Heart left ventricle (tissue), 16 donors: ENCODE measurements at regions not wholly inside any gene's neighbourhood (a gene's known extent, or its start where the extent isn't known, plus 50 kb on each side); places are given as distances from the start of the nearest gene placed in this dataset.

Experiments used
- ATAC-seq, 4 donors: fragments of 200-7000 bp; cut with Tn5 transposase; one replicate each; pipeline ENCODE4 v1.9.1; 2020 to 2022; ENCODE audit warnings: moderate library complexity in 4 of 4, mild to moderate bottlenecking in 3 of 4, moderate number of reproducible peaks in 1 of 4
- DNase-seq, 5 donors: peaks; one replicate each; pipeline ENCODE4 v3.0.0-alpha.2; 2020
- H3K27ac ChIP-seq, 12 donors: fragments of 200-600 bp; sonication (generic) in 4 of 12; one replicate each; pipeline versions ENCODE4 v1.5.0 to v1.8.0; 2016 to 2022; ENCODE audit warnings: mild to moderate bottlenecking in 2 of 12
- H3K27me3 ChIP-seq, 9 donors: fragments of 200-600 bp; sonication (generic) in 2 of 9; one replicate each; pipeline versions ENCODE4 v1.5.1 to v1.8.0; 2016 to 2022; ENCODE audit warnings: mild to moderate bottlenecking in 3 of 9
- H3K36me3 ChIP-seq, 9 donors: fragments of 200-600 bp; sonication (generic) in 2 of 9; one replicate each; pipeline versions ENCODE4 v1.5.0 to v1.8.0; 2018 to 2022; ENCODE audit warnings: mild to moderate bottlenecking in 2 of 9
- H3K4me1 ChIP-seq, 12 donors: fragments of 200-600 bp; sonication (generic) in 4 of 12; one replicate each; pipeline versions ENCODE4 v1.5.0 to v1.8.0; 2016 to 2022; ENCODE audit warnings: mild to moderate bottlenecking in 3 of 12
- H3K4me3 ChIP-seq, 12 donors: fragments of 200-600 bp; sonication (generic) in 4 of 12; one replicate each; pipeline versions ENCODE4 v1.5.0 to v1.8.0; 2017 to 2022; ENCODE audit warnings: mild to moderate bottlenecking in 9 of 12, moderate library complexity in 4 of 12
- H3K9me3 ChIP-seq, 12 donors: fragments of 200-600 bp; sonication (generic) in 4 of 12; one replicate each; pipeline versions ENCODE4 v1.5.0 to v1.8.0; 2016 to 2022; ENCODE audit warnings: mild to moderate bottlenecking in 1 of 12
- POLR2A ChIP-seq, 2 donors: fragments of 450-650 bp; IDR thresholded peaks; one replicate each; pipeline ENCODE4 v1.6.1; 2017; ENCODE audit warnings: antibody characterized with exemption in 2 of 2, mild to moderate bottlenecking in 2 of 2, moderate library complexity in 2 of 2
- WGBS, 4 donors: extraction: QIAGEN DNeasy Blood & Tissue Kit in 2 of 4; methylation state at CpG; one replicate each; pipeline versions ENCODE4 v1.1.5 to v1.1.7; 2013 to 2018; 5-methylcytosine and 5-hydroxymethylcytosine counted together
- intact Hi-C, 10 donors: fragments of 100-400 bp; cut with DNase I; formaldehyde crosslinking; loops; one replicate each; pipeline versions ENCODE4 v1.11.1 to v1.14.2; 2022
- TF ChIP-seq, protein P1 (sequence below), 12 donors: fragments of 200-600 bp; sonication (generic) in 4 of 12; IDR thresholded peaks; one replicate each; pipeline versions ENCODE4 v1.5.0 to v1.8.0; 2018 to 2022; ENCODE audit warnings: antibody characterized with exemption in 12 of 12, mild to moderate bottlenecking in 5 of 12
- donor health status: ischemic (EF 13 %, LVEDD 7.1; RV severe dilation, severe dysfunction).
- donor health status: healthy with polysubstance abuse.
- donor health status: DM: no; HTN: yes; CAD: no.
- donor health status: DM: no; HTN: no; CAD: no.
- donor health status: ischemic (EF 25% LVEDD 6.9; RV normal size, moderate dysfunction).
- donor health status: ischemic (EF 25% LVEDD 5.7; RV mildly dilated, moderate dysfunction).
- donor health status: healthy.
- donor health status: DM: yes; HTN: yes; CAD: no.
- donor health status: ischemic (EF 35%, LVEDD 5.7; RV mildly dilated, moderate dysfunction).
- donor health status: nonischemic (EF 11% LVEDD 7.7; RV severe dilation, severe dysfunction).
- donor health status: DM: yes; HTN: yes; CAD: no.
- donor health status: PGD.
- donor health status: ischemic (EF 29% LVEDD 5.4; RV normal size, mild dysfunction).
- donor health status: nonischemic (EF 23%, LVEDD 6.1; RV moderate dilation, normal function).

DNA sequence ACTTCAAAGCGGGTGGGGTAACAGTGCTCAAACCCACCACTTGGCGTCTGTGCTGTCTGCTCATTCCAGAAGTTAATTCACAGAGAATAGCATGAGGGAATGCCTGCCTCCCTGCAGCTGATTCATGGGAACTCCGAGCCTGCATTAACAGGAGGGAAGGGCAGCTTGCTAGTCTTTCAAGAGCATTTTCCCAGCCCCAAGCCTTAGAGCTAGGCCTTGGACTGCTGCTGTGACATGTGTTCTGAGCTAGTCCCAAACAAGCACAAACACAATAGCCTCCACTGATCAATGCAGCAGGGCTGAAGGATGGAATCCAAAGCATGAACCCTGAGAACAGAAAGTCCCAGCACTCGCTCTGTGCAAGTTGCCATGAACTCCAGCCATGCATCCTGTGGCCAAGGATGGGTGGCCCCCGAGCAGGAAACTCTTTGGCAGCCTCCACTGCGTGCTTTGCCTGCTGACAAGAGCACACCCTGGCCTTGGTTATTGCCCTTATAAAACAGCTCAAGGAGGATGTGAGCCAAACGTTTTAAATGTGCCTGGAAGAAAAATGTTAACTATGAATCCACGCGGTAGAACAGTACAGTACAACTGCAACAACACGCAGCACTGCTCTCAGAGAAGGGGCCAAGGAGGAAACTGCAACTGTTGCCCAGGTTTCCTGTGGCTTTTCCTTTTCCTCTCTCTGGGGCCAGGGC is 653.1 kb upstream of the KLF4 start:
- intact Hi-C loops = loop anchor here in 6 of 10 donors (2.0 to 10.0 kb wide), 12 partner anchors 90 to 658 kb away; partner anchors contain the start of gene KLF4 (in 5 of the 6)
- H3K4me3 ChIP-seq = no peak overlapping the region
- ATAC-seq = peak; percentile 98 to 99 (median 98)

DNA sequence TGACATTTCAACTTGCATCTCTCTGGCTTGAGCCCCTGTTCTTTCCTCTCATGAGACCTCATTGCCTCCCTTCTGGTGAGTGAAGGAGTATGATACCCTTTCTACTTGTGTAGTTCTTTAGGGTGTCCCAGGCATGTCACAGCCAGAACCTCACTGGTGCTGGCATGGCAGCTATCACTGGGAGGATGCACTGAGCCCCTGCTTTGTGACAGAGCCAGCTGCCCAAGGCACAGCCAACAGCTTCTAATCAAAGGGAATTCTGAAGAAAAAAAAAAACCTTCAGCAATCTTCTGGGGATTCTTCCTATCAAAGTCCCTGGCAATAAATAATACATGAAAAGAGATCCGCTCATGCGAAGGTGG is 652.6 kb upstream of the KLF4 start:
- Histone ChIP-seq H3K9me3 (peaks cover 0 to 6% (median 0%) of the 10 kb centered on the region in 12 donors), H3K27ac (peak overlapping the region; percentile 53 to 91 (median 80)), H3K4me3 (no peak overlapping the region), H3K36me3 (no peaks in the 10 kb centered on the region), H3K27me3 (no peaks in the 10 kb centered on the region), H3K4me1 (peaks cover 0 to 25% (median 16%) of the 10 kb centered on the region in 12 donors)
- WGBS, 4 donors = 64 to 78% (median 71%) methylated on average over 2 of the region's 2 CpGs
- TF ChIP-seq, protein P1, sequence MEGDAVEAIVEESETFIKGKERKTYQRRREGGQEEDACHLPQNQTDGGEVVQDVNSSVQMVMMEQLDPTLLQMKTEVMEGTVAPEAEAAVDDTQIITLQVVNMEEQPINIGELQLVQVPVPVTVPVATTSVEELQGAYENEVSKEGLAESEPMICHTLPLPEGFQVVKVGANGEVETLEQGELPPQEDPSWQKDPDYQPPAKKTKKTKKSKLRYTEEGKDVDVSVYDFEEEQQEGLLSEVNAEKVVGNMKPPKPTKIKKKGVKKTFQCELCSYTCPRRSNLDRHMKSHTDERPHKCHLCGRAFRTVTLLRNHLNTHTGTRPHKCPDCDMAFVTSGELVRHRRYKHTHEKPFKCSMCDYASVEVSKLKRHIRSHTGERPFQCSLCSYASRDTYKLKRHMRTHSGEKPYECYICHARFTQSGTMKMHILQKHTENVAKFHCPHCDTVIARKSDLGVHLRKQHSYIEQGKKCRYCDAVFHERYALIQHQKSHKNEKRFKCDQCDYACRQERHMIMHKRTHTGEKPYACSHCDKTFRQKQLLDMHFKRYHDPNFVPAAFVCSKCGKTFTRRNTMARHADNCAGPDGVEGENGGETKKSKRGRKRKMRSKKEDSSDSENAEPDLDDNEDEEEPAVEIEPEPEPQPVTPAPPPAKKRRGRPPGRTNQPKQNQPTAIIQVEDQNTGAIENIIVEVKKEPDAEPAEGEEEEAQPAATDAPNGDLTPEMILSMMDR (IDR thresholded peaks at IDR 0.05) = no peak
- no peak for TF ChIP-seq POLR2A (IDR thresholded peaks at IDR 0.05)
- intact Hi-C loops = loop anchor here in 6 of 10 donors (2.0 to 10.0 kb wide), 12 partner anchors 90 to 657 kb away; partner anchors contain the start of gene KLF4 (in 5 of the 6)
- DNase-seq (no peak), ATAC-seq (no peak)

More for the DNA sequence above, 653.1 kb upstream of the KLF4 start:
- Histone ChIP-seq H3K27me3 (no peaks in the 10 kb centered on the region), H3K4me1 (peaks cover 0 to 25% (median 16%) of the 10 kb centered on the region in 12 donors), H3K9me3 (peaks cover 0 to 6% (median 0%) of the 10 kb centered on the region in 12 donors), H3K36me3 (no peaks in the 10 kb centered on the region), H3K27ac (peak overlapping the region; percentile 53 to 91 (median 80))
- TF ChIP-seq, protein P1 (IDR thresholded peaks at IDR 0.05) = no peak
- TF ChIP-seq POLR2A (IDR thresholded peaks at IDR 0.05) = peak in 1 of 2 donors; percentile 5
- DNase-seq = peak; percentile 76 to 85 (median 80)
- 15 to 30% (median 20%) methylated on average over 10 of the region's 10 CpGs for WGBS, 4 donors

DNA sequence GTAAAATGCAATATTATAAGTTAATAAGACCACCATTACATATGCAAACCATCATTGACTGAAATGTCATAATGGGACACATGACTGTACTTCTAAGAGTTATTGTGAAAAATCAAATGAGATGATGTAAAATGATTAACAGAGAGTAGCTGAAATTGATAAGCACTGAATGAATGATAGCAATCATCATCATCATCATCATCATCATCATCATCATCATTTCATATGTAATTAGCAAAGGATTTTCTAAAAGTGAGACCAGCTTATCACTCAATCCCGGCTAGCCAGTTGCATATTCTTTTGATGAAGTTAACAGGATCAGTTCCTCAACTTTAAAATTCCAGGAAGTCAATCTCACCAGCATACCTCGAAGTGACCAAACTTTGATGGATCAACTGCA is 650.3 kb upstream of the KLF4 start:
- H3K9me3 ChIP-seq = peaks cover 0 to 7% (median 0%) of the 10 kb centered on the region in 12 donors
- intact Hi-C loops = loop anchor here in 6 of 10 donors (5.0 to 10.0 kb wide), 8 partner anchors 88 to 655 kb away; partner anchors contain the start of gene KLF4 (in 3 of the 6)
- no peak for ATAC-seq
- no peak overlapping the region for H3K4me3 ChIP-seq
- TF ChIP-seq POLR2A (IDR thresholded peaks at IDR 0.05) = no peak
- TF ChIP-seq, protein P1 (IDR thresholded peaks at IDR 0.05) = no peak
- DNase-seq = no peak
- H3K27ac ChIP-seq = no peak overlapping the region
- H3K4me1 ChIP-seq = peaks cover 0 to 25% (median 16%) of the 10 kb centered on the region in 12 donors
- 77 to 92% (median 82%) methylated on average over 2 of the region's 2 CpGs for WGBS, 4 donors
- H3K27me3 ChIP-seq = no peaks in the 10 kb centered on the region
- H3K36me3 ChIP-seq = no peaks in the 10 kb centered on the region

DNA sequence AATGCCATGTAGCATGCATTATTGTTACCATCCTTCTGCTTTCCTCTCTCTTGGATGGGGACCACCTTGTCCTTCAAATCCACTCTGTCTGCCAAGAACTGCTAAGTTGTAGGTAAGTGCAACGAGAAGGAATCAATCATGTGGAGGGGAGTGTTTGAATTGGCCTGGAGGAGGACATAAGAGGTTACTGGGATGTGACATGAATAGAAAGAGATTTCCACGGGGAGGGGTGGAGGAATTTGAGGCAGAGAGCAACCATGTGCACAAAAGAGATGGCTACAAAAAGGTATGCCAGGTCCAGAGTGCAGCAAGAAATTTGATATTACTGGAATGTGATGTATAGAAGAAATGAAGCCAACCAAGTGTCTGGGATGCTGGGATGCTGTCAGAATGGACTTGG is 648.9 kb upstream of the KLF4 start:
- TF ChIP-seq, protein P1 (IDR thresholded peaks at IDR 0.05) = no peak
- no peak for TF ChIP-seq POLR2A (IDR thresholded peaks at IDR 0.05)
- peaks cover 0 to 23% (median 15%) of the 10 kb centered on the region in 12 donors for H3K4me1 ChIP-seq
- WGBS, 4 donors = 62 to 66% (median 65%) methylated on average over 2 of the region's 2 CpGs
- H3K27me3 ChIP-seq = no peaks in the 10 kb centered on the region
- intact Hi-C loops = no loop called here
- DNase-seq (no peak), ATAC-seq (no peak)
- peaks cover 0 to 7% (median 0%) of the 10 kb centered on the region in 12 donors for H3K9me3 ChIP-seq
- no peak overlapping the region for H3K4me3 ChIP-seq
- no peaks in the 10 kb centered on the region for H3K36me3 ChIP-seq
- H3K27ac ChIP-seq = no peak overlapping the region
